NCI-H1105 treated with DMSO at 0.1 percent for 48 hours (cell line): ENCODE measurements at regions not wholly inside any gene's neighbourhood (a gene's known extent, or its start where the extent isn't known, plus 50 kb on each side); places are given as distances from the start of the nearest gene placed in this dataset.

Experiments used
- DNase-seq: peaks from one replicate; lab custom pipeline; 2025; lab: John Stamatoyannopoulos, UW

DNA sequence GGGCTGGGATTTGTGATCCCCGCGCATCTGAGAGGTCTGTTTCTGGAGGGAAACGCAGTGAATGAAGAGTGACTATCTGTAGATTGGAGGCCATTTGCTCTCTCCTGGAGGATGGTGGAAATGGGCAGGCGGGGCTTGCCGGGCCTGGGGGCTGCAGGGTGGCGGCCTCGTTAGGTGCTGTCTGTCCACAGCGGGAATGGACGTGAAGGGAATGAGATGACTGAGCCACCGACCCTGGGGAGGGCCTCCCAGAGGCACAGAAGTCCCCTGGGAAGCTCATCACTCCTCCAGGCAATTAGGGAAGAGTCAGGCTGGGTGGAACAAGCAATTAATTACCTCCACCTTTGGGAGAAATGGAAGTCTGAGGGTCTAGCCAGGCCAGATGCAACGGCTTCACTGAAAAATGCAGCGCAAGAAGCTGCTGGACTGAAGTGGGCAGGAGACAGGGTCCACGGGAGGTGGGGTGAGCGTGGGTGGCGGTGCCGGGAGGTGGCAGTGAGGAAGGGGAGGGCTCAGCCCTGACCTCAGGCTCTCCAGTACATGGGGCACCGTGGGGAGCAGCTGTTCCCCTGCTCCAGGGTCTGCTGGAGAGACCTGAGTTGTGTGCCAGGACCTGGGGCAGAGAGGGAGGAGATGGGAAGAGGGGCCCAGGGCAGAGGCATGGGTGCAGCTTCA lies 524.5 kb downstream of the BRD1 start:
- no peak for DNase-seq

GRCh38 chr22:49302530-49302929 lies 525.1 kb downstream of the BRD1 start:
- no peak for DNase-seq

DNA sequence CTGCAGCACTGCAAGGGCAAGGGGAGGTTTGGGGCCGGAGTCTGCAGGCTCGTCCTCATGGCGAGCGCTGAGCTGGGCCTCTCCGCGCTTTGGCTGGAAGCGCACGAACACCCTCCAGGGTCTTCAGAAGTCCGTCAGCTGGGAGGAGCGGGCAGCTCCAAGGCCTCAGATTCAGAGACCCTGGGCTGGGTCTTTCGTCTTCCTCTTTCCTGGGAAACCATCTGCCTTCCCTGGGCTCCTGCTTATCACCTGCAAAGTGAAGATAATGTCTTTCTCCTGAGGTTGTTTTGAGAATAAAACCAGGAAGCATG lies 525.6 kb downstream of the BRD1 start:
- DNase-seq, result no peak

GRCh38 chr22:49301398-49302149 lies 526.1 kb downstream of the BRD1 start:
- DNase-seq, result no peak

DNA sequence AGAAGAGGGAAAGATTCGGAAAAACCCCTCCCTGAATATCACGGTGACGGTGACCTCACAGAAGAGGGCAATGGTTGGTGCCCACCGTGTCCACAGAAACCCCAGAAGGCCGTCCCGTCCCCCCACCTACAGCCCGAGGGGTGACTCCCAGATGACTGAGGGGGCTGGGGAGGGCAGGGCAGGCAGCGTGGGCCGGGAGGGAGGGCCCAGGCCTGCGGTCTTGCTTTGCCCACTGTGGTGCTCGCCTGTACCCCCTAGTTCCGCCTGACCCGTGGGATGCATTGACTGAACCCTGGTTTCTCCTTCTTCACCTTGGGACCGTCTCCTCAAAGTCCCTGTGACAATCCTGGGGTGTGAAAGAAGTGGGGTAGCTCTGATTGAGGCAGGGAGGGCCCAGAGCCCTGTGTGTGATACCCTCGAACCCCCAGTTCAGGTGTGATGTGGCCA lies 526.7 kb downstream of the BRD1 start:
- no peak for DNase-seq

GRCh38 chr22:49300241-49300640 lies 527.4 kb downstream of the BRD1 start:
- no peak for DNase-seq

DNA sequence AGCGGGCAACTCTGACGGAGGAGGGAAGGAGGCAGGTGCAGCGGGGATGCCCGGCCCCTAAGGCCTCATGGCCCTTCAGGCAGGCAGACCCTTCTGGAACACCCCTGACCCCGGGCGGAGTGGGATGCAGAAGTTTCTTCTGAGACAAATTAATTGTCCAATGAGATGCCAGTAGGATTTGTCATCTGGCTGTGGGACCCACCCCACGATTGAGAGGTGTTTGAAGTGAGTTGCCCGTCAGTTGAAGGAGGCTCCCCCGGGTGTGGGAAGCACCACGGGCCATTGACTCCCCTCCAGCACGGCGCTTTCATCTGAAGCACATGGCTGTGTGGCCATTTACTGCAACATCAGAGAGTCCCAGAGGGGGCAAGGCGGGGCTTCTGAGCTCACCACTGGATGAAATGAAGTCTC lies 527.8 kb downstream of the BRD1 start:
- DNase-seq, result no peak

DNA sequence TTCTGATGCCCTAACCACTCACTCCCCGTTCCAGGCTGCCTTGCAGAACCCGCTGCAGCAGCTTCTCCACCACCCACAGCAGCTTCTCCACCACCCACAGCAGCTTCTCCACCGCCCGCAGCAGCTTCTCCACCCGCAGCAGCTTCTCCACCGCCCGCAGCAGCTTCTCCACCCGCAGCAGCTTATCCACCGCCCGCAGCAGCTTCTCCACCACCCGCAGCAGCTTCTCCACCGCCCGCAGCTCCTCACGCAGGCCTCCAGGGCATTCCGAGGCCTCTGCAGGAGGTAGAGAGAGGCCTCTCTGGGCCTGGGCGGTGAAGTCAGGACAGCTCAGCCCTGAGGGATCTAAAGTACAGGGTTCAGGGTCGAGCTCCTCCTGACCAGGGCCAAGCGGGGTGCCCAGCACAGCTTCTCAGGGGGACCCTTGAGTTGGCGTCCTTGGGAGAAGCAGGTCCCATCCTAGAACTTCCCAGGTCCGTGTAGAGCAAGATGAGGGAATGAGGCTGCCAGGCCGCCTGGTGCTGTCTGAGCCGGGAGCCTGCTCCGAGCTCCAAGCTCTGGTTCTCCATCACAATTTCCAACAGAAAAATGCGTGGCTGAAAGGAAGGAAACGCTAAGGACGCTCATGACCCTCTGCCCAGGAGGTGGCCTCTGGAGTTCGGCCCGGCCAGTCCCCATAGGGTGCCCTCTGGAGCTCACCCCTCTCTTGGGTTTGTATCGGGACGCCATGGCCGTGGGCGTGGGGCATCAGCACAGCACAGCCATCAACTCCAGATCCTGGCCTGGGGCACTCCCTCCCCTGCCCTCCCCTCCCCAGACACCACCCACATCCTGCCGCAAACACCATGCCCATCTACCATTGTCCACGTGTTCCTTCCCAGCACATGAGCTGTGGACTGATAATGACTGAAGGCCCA lies 528.6 kb downstream of the BRD1 start:
- DNase-seq, result no peak

GRCh38 chr22:49297871-49298721 lies 529.6 kb downstream of the BRD1 start:
- no peak for DNase-seq

DNA sequence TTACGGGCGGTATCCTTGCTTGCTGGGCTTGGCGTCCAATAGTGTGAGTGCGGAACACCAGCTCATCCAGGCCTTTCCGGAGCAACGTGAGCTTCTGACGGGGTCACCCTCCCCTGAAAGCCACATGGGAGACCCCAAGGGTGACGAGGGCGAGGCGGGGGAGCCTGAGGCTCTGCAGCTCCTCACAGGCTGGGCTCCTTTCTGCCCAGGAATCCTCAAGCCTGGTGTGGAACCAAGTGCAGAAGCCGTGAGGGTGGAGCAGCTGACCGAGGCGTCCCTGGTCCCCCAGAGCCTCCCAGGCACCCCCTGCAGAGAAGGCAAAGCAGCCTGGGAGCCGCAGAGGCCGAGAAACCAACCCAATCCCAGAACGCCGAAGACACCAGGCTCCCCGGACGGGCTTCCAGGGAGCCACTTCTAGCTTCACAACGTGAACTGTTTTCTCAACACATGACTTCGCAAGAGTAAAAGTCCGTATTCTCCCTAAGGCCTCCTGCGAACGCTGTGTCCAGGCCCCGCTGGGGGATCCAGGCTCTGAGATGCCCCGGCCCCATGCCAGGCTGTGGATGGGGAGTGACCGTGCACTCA lies 530.3 kb downstream of the BRD1 start:
- no peak for DNase-seq

DNA sequence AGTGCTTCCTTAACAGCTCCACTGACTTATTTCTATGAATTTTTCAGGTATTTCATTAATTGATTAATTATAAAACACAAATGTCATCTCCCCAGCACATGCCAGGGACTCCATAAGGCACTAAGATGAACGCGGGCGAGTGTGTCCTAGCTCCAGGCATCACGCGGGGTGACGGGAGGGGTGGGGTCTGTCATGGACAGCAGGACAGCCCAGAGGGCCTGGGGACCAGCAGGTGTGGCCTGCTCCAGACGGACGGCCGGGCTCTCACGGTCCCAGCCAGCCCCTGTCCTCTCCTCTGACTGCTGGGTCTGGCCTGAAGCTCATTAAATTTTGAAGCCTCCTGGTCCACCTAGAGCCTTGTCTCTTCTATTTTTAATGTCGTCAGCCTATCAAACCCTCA lies 531.1 kb downstream of the BRD1 start:
- no peak for DNase-seq

DNA sequence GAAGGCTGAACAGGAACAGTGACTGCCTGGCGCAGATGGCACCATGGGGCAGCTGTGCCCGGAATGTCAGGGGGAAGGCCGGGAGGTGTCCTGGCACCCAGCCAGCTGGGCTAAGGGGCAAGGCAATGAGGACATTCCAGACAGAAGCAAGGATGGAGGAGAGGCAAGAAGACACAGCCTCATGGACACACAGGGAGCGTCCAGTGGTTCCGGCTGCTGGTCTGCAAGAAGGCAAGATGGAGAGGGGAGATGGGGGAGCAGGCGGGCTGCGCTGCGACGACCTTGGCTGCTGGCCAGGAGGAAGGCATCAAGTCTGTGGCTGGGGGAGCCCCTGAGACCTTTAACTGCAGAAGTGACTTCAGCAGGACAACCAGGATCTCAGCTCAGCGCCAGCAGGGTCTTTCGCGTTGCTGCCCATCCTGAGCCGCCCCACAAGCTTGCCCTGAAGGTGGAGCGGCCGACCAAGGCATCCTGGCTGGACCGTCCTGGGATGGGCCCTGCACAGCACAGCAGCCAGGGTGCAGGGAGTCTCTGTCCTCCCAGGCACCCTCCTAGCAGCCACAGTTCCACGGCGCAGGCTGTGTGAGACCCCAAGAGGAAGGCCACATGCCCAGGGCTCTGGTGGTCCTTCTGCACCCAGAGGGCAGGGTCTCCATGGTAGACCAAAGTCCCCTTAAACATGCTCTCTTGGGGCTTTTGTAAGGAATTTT lies 531.7 kb downstream of the BRD1 start:
- peak; percentile 64 for DNase-seq

DNA sequence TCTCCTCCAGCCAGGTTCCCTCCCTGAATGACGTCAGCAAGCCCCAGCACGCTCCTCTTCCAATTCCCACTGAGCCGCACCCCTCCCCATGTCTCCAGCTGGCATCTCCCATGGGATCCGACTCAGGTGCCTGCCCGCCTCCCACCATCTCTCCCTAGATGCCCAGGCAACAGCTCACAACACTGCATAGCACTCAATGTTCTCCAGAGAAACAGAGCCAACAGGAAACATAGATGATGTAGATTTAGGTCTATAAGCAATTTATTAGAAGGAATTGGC lies 532.3 kb downstream of the BRD1 start:
- DNase-seq, result peak; percentile 93

DNA sequence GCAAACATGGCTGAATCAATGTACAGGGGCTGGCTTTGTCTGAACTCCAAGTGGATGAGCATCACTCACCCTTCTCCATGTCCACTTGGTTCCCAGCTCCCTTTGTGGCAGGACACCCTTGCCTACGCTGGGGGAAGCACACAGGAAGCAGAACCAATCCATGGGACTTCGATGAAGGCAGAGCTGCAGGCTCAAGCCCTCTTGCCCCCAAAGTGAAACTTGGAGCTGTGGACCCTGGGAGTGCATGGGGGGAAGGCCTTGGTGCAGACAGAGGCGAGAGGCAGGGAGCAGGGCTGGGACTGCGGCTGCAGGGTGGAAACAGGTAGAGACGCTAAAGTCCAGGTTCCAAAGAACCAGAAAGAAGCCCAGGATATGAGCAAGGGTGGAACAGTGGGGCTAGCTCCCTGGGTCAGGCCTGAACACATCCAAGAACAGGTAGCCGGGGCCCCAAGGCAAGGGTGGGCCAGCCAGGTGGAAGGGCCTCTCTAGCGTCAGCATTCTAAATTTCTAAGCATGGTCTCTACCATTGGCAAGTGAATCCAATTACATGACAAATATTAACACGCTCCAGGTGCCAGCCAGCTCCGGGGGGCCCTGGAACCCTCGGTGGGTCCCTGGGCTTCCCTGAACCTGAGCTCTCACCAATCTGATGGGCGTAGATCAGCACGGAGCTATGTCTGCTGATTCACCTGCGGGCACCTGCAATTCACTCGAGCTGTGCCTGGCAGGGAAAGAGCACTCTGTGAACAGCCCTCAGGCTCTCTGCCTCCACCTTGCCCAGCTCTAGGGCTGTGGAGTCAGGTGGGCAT lies 532.8 kb downstream of the BRD1 start:
- DNase-seq, result no peak

GRCh38 chr22:49292909-49293308 lies 534.8 kb downstream of the BRD1 start:
- no peak for DNase-seq

DNA sequence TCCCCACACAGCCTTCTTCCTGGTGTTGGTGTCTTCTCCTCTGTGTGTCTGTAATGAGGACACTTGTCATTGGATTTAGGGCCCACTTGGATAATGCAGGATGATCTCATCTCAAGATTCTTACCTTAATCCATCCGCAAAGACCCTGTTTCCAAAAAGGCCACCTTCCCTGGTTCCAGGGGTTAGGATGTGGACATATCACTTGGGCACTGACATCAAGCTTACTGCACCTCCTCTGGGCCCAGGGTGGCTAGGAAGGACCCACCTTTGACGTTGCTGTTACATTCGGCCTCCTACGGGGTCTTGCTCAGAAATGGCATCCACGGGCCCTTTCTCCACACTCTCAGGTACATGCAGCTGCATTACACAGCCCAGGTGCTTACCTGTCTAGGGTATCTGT lies 535.9 kb downstream of the BRD1 start:
- DNase-seq, result no peak

DNA sequence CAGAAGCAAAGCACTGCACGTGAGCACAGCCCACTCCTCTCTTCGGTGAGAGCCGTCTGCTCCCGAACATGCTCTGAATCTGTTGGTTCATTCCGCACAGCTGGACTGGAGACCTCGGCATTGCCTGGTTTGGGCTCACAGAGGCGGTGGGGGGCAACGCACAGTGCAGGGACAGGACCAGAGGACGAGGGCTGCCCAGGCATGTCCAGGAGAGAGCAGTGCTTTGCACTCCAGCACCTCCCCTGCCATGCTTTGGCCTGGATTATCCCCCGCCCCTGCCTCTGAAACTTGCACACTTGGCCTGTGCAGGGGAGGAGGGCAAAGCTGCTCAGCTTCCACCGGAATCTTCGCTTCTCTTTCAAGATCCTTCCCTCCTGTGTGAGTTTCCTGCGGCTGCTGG lies 536.5 kb downstream of the BRD1 start:
- no peak for DNase-seq

- no peak for DNase-seq
Observed at GRCh38 chr22:49290711-49291110, 537.0 kb downstream of the BRD1 start.

GRCh38 chr22:49289822-49290679 lies 537.6 kb downstream of the BRD1 start:
- DNase-seq, result no peak
